Body of pancreas (tissue), 4 donors: ENCODE measurements at regions not wholly inside any gene's neighbourhood (a gene's known extent, or its start where the extent isn't known, plus 50 kb on each side); places are given as distances from the start of the nearest gene placed in this dataset.

Experiments used
- ATAC-seq: fragments of 150-250 bp; one replicate; pipeline ENCODE4 v1.9.1; 2016
- DNase-seq, 4 donors: peaks; one replicate each; pipeline ENCODE4 v3.0.0-alpha.2; 2019
- H3K27ac ChIP-seq, 4 donors: fragments of 200-600 bp; sonication (generic); 1 replicate in 3 of 4; 2 replicates in 1 of 4; pipeline versions ENCODE4 v1.5.1 to v1.6.1; 2016 to 2019; ENCODE audit warnings: mild to moderate bottlenecking in 1 of 4, mixed read lengths in 1 of 4, moderate library complexity in 1 of 4
- H3K27me3 ChIP-seq, 2 donors: fragments of 200-600 bp; sonication (generic); one replicate each; pipeline ENCODE4 v1.6.0; 2016; ENCODE audit warnings: mild to moderate bottlenecking in 1 of 2
- H3K36me3 ChIP-seq, 2 donors: fragments of 200-600 bp; sonication (generic); replicated peaks in 1 of 2; 2 replicates each; pipeline ENCODE4 v1.5.1; 2016; ENCODE audit warnings: low read depth in 2 of 2; ENCODE audit not compliant: insufficient read depth in 1 of 2
- H3K4me1 ChIP-seq: fragments of 200-600 bp; sonication (generic); one replicate; pipeline ENCODE4 v1.6.0; 2016
- H3K4me3 ChIP-seq, 2 donors: fragments of 200-600 bp; sonication (generic); 1 replicate in 1 of 2; 2 replicates in 1 of 2; pipeline ENCODE4 v1.5.1; 2016 to 2019
- H3K9me3 ChIP-seq, 3 donors: fragments of 200-600 bp; sonication (generic); 1 replicate in 2 of 3; 2 replicates in 1 of 3; pipeline ENCODE4 v1.5.1; 2016
- POLR2A ChIP-seq, 3 donors: fragments of 450-650 bp; IDR thresholded peaks; one replicate each; pipeline ENCODE4 v1.6.1; 2016; ENCODE audit warnings: antibody characterized with exemption in 3 of 3, mild to moderate bottlenecking in 2 of 3
- WGBS, 2 donors: methylation state at CpG; one replicate each; pipeline ENCODE4 v1.1.5; 2017; 5-methylcytosine and 5-hydroxymethylcytosine counted together
- intact Hi-C: fragments of 100-400 bp; cut with DNase I; formaldehyde crosslinking; loops from one replicate; pipeline ENCODE4 v1.15.1; 2023
- TF ChIP-seq, protein P1 (sequence below), 7 experiments: fragments of 450-650 bp in 4 of 7; fragments of 200-600 bp in 3 of 7; sonication (generic) in 3 of 7; IDR thresholded peaks; one replicate each; pipeline ENCODE4 v1.5.1; 2016 to 2019; ENCODE audit warnings: antibody characterized with exemption in 7 of 7

DNA sequence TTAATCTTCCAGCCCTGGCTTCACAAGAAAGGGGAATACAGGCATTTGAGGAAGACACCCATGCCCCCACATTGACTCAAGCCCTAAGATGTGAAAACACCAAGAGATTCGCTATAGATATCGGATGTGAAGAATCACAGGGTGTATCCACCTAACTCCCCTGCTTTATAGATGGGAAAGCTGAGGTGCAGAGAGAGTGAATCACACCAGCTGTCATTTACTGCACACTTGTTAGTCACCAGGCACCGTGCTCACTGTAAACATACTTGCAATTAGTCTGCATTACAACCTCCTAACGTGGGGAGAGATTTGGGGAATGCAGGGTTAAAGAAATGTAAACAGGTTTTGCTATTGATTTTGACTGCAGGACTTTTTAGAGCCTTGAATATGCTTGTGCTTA, 325.5 kb downstream of the C16orf95 start:
- Histone ChIP-seq H3K4me1 (no peaks in the 10 kb centered on the region), H3K36me3 (no peaks in the 10 kb centered on the region), H3K4me3 (no peak overlapping the region), H3K27ac (no peak overlapping the region), H3K27me3 (no peaks in the 10 kb centered on the region), H3K9me3 (no peaks in the 10 kb centered on the region)
- TF ChIP-seq, protein P1, sequence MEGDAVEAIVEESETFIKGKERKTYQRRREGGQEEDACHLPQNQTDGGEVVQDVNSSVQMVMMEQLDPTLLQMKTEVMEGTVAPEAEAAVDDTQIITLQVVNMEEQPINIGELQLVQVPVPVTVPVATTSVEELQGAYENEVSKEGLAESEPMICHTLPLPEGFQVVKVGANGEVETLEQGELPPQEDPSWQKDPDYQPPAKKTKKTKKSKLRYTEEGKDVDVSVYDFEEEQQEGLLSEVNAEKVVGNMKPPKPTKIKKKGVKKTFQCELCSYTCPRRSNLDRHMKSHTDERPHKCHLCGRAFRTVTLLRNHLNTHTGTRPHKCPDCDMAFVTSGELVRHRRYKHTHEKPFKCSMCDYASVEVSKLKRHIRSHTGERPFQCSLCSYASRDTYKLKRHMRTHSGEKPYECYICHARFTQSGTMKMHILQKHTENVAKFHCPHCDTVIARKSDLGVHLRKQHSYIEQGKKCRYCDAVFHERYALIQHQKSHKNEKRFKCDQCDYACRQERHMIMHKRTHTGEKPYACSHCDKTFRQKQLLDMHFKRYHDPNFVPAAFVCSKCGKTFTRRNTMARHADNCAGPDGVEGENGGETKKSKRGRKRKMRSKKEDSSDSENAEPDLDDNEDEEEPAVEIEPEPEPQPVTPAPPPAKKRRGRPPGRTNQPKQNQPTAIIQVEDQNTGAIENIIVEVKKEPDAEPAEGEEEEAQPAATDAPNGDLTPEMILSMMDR (IDR thresholded peaks at IDR 0.05) = no peak
- no peak for TF ChIP-seq POLR2A (IDR thresholded peaks at IDR 0.05)
- 39 to 56% methylated on average over 4 of the region's 4 CpGs for WGBS, 2 donors
- intact Hi-C loops = no loop called here
- no peak for ATAC-seq
- DNase-seq = no peak

DNA sequence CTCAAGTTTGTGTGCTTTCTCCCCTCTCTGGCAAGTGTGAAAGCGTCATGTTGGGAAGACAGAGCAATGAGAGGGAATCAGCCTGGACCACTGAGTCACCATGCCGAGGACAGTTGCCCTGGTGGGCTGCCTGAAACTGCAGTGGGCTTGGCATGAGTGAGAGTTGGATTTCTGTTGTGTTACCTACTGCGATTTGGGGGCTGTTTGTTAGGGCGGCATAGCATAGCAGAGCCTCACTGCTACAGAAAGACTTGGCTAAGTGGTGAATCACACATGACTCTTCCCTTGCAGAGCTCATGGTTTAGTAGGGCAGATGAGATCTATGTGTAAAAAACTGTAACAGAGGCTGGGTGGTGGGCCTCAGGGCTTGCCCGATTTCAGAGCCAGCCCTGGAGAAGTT, 324.6 kb downstream of the C16orf95 start:
- TF ChIP-seq, protein P1 (IDR thresholded peaks at IDR 0.05) = no peak
- no peak for TF ChIP-seq POLR2A (IDR thresholded peaks at IDR 0.05)
- ATAC-seq (no peak), DNase-seq (no peak)
- Histone ChIP-seq H3K27ac (no peak overlapping the region), H3K36me3 (no peaks in the 10 kb centered on the region), H3K4me3 (no peak overlapping the region), H3K27me3 (no peaks in the 10 kb centered on the region), H3K4me1 (no peaks in the 10 kb centered on the region), H3K9me3 (no peaks in the 10 kb centered on the region)
- WGBS, 2 donors = 75 to 76% methylated on average over 3 to 5 of the region's 5 CpGs
- intact Hi-C loops = no loop called here

DNA sequence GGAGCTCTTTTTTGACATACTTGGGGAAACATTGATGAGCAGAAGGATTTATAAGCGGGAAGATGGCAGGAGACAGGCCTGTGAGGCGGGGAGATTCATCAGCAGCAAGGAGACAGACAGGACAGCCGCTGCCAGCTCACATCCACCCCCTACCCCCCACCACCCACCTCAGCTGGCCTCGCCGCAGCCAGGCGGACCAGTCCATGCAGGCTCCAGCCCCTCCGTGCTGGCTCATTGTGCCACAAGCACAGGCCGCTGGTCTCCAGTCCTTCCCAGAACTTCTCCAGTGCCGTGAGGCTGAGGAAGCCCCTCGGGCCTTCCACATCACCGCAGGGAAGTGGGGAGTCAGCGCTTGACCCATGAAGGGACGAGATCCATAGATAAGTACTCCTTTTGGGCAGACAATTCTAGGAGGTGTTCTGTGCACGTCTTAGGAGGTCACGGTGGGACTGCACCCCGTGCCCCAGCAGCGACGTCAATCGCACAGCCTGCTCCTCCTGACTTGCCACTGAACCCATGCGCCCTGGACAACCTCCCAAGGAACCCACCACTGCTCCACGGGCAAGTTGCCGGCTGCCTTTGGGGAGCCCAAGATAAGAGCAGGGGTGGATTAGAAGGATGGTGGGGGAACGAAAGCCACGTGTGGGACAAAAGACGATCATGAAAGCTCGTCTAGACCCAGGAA, 323.6 kb downstream of the C16orf95 start:
- H3K27me3 ChIP-seq = no peaks in the 10 kb centered on the region
- no peak for ATAC-seq
- H3K4me1 ChIP-seq = no peaks in the 10 kb centered on the region

DNA sequence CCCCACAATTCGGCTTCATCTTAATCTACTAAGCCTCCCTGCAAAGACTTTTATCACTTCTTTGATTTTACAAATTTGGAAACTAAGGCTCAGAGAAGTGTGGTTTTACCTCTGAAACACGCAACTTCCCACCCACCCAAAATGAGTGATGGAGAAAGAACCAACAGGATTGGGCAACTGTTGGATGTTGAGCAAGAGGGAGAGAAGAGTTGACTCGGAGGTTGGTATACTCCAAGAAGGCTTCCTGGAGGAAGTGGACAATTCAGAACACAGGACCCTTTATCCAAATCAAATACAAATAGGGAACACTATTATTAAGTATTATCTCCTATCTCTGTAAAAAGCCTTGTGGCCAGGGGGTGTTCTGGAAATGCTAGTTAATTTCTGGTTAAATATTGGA, 323.0 kb downstream of the C16orf95 start:
- H3K27me3 ChIP-seq = no peaks in the 10 kb centered on the region
- ATAC-seq (no peak), DNase-seq (no peak)
- H3K9me3 ChIP-seq = no peaks in the 10 kb centered on the region
- no peak for TF ChIP-seq POLR2A (IDR thresholded peaks at IDR 0.05)
- TF ChIP-seq, protein P1 (IDR thresholded peaks at IDR 0.05) = no peak
- H3K36me3 ChIP-seq = no peaks in the 10 kb centered on the region
- H3K4me1 ChIP-seq = no peaks in the 10 kb centered on the region
- intact Hi-C loops = no loop called here
- no peak overlapping the region for H3K4me3 ChIP-seq
- 52 to 64% methylated on average over 3 of the region's 3 CpGs for WGBS, 2 donors
- no peak overlapping the region for H3K27ac ChIP-seq

More for the DNA sequence above, 323.6 kb downstream of the C16orf95 start:
- no peak overlapping the region for H3K27ac ChIP-seq
- no peaks in the 10 kb centered on the region for H3K9me3 ChIP-seq
- no peak overlapping the region for H3K4me3 ChIP-seq
- TF ChIP-seq, protein P1 (IDR thresholded peaks at IDR 0.05) = no peak
- no peak for TF ChIP-seq POLR2A (IDR thresholded peaks at IDR 0.05)
- no peak for DNase-seq
- intact Hi-C loops = no loop called here
- 72 to 77% methylated on average over 22 to 26 of the region's 26 CpGs for WGBS, 2 donors
- H3K36me3 ChIP-seq = no peaks in the 10 kb centered on the region

DNA sequence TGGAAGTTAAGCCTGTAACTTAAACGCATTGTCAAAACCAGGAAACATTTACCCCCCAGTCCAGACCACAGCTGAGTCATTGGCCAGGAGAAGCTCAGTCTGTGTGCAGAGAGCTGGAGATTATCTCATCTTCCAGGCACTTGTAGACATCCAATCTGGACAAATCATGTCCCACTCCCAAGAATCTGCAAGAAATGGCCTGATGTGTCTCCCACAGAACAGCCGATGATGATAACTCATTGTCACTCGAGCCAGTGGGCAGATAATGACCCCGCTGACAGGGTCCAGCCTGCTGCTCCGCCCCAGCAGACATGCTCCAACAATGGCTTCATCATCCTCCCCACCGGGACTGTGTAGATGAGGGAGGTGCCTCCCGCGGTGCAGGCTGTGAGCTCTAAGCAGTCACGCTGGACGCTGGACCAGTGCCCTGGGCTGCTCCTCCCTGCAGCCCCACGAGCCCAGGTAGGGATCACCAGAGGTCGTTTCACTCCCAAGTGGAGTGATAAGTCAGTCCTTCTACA, 322.5 kb downstream of the C16orf95 start:
- TF ChIP-seq, protein P1 (IDR thresholded peaks at IDR 0.05) = no peak
- no peak for TF ChIP-seq POLR2A (IDR thresholded peaks at IDR 0.05)
- intact Hi-C loops = no loop called here
- ATAC-seq (no peak), DNase-seq (no peak)
- WGBS, 2 donors = 12 to 15% methylated on average over 11 to 12 of the region's 12 CpGs
- Histone ChIP-seq H3K4me1 (no peaks in the 10 kb centered on the region), H3K4me3 (no peak overlapping the region), H3K27ac (no peak overlapping the region), H3K36me3 (no peaks in the 10 kb centered on the region), H3K27me3 (no peaks in the 10 kb centered on the region), H3K9me3 (no peaks in the 10 kb centered on the region)
